Ishikawa (cell line): ENCODE measurements at regions not wholly inside any gene's neighbourhood (a gene's known extent, or its start where the extent isn't known, plus 50 kb on each side); places are given as distances from the start of the nearest gene placed in this dataset.

Experiments used
- CREB1 ChIP-seq: IDR thresholded peaks from 2 replicates; pipeline ENCODE4 v1.6.1; 2012; ENCODE audit warnings: low read depth
- EGR1 ChIP-seq: IDR thresholded peaks from 2 replicates; pipeline ENCODE4 v1.6.1; 2012
- FOXM1 ChIP-seq: IDR thresholded peaks from 2 replicates; pipeline ENCODE4 v1.6.1; 2012; ENCODE audit warnings: low read depth, borderline replicate concordance
- MAX ChIP-seq: IDR thresholded peaks from 2 replicates; pipeline ENCODE4 v1.6.1; 2012
- NFIC ChIP-seq: IDR thresholded peaks from 2 replicates; pipeline ENCODE4 v1.6.1; 2012
- RAD21 ChIP-seq: IDR thresholded peaks from 2 replicates; pipeline ENCODE4 v1.6.1; 2012; ENCODE audit warnings: low read depth
- REST ChIP-seq: IDR thresholded peaks from 2 replicates; pipeline ENCODE4 v1.6.1; 2012; ENCODE audit warnings: low read depth, mild to moderate bottlenecking
- TAF1 ChIP-seq: IDR thresholded peaks from 2 replicates; pipeline ENCODE4 v1.6.1; 2012; ENCODE audit warnings: low read depth, mild to moderate bottlenecking
- USF1 ChIP-seq: IDR thresholded peaks from 2 replicates; pipeline ENCODE4 v1.6.1; 2012
- YY1 ChIP-seq: IDR thresholded peaks from 2 replicates; pipeline ENCODE4 v1.6.1; 2012; ENCODE audit warnings: low read depth

GRCh38 chrX:125444659-125445058, 125.0 kb downstream of the TEX13C start:
- TF ChIP-seq FOXM1: no peak
- no peak for TF ChIP-seq CREB1
- TF ChIP-seq YY1: no peak
- no peak for TF ChIP-seq TAF1
- no peak for TF ChIP-seq NFIC
- TF ChIP-seq MAX: no peak
- TF ChIP-seq RAD21: no peak
- no peak for TF ChIP-seq EGR1
- no peak for TF ChIP-seq REST
- no peak for TF ChIP-seq USF1
